ENCODE measurements at regions not wholly inside any gene's neighbourhood (a gene's known extent, or its start where the extent isn't known, plus 50 kb on each side); places are given as distances from the start of the nearest gene placed in this dataset.

- Histone ChIP-seq H3K4me1 (replicated peaks in 1 of 2; ENCODE audit: control insufficient read depth in 2 of 2, insufficient read depth in 2 of 2, low read length in 2 of 2) (no peaks in the 10 kb centered on the region), H3K79me2 (ENCODE audit: control insufficient read depth, insufficient read depth, low read length) (no peaks in the 10 kb centered on the region), H4K20me1 (replicated peaks; ENCODE audit: control insufficient read depth, insufficient read depth, low read length) (no peaks in the 10 kb centered on the region), H3K27ac (ENCODE audit: extremely low read depth, low read depth, low read length) (no peak overlapping the region), H2AFZ (ENCODE audit: low read depth, low read length) (no peak overlapping the region), H3K9me3 (replicated peaks; ENCODE audit: control insufficient read depth, insufficient read depth, low read depth, low read length) (no peaks in the 10 kb centered on the region), H3K36me3 (ENCODE audit: control insufficient read depth, insufficient read depth, low read length) (no peaks in the 10 kb centered on the region), H3K27me3 (ENCODE audit: control insufficient read depth in 2 of 2, insufficient read depth in 2 of 2, low read length in 2 of 2) (peaks cover 0 to 8% of the 10 kb centered on the region in 2 experiments; a peak in 1 of 5 replicates), H3K4me2 (ENCODE audit: insufficient read depth, low read length) (no peak overlapping the region), H3K9ac (ENCODE audit: insufficient read depth in 1 of 2, low read depth in 2 of 2, low read length in 2 of 2) (no peak overlapping the region; a peak in 1 of 4 replicates), H3K9me1 (ENCODE audit: control insufficient read depth, insufficient read depth, low read length) (no peaks in the 10 kb centered on the region), H3K4me3 (no peak overlapping the region)
- POLR2A ChIA-PET = interaction anchor here (0.7 kb wide), 1 partner anchor 11 kb away, joined by 3 read pairs; no protein-coding TSS in a partner anchor
- in situ Hi-C loops (cut with MboI) = no loop called here
- FAIRE-seq (no peak), DNase-seq (ENCODE audit: extremely low read depth in 1 of 4, low spot score in 3 of 4) (no peak), ATAC-seq (no peak)
- BruUV-seq (replicated peaks) = no TSS peak
- intact Hi-C loops (cut with micrococcal nuclease) = no loop called here
- 51% methylated on average over 5 of the region's 5 CpGs for WGBS (ENCODE audit: insufficient coverage, low coverage, missing lambda C conversion rate)
- CTCF ChIA-PET (ENCODE audit: low intra/inter-chr PET ratio) = no interaction called here
- no peak for TF ChIP-seq CHD1 (IDR thresholded peaks at IDR 0.05; ENCODE audit: low read length)
- TF ChIP-seq CEBPB (tag; IDR thresholded peaks at IDR 0.05) = no peak
- no peak for TF ChIP-seq ZNF408 (CRISPR knock-in tag; IDR thresholded peaks at IDR 0.05; ENCODE audit: low read depth)
- TF ChIP-seq RFX5 (IDR thresholded peaks at IDR 0.05; ENCODE audit: low read depth, low read length) = no peak
- TF ChIP-seq ZNF707 (CRISPR knock-in tag; conservative IDR thresholded peaks at IDR 0.05) = no peak
- no peak for TF ChIP-seq MXD1 (CRISPR knock-in tag; IDR thresholded peaks at IDR 0.05; ENCODE audit: borderline replicate concordance, poor library complexity, severe bottlenecking)
- no peak for TF ChIP-seq RCOR1 (IDR thresholded peaks at IDR 0.05; ENCODE audit: borderline replicate concordance in 1 of 2, low read depth in 2 of 2, low read length in 2 of 2)
- TF ChIP-seq BHLHE40 (IDR thresholded peaks at IDR 0.05; ENCODE audit: low read length) = no peak
- TF ChIP-seq NCOA6 (IDR thresholded peaks at IDR 0.05) = no peak
- TF ChIP-seq ZNF512 (tag; IDR thresholded peaks at IDR 0.05) = no peak
- TF ChIP-seq HES1 (IDR thresholded peaks at IDR 0.05; ENCODE audit: low read depth) = no peak
- no peak for TF ChIP-seq ZC3H8 (IDR thresholded peaks at IDR 0.05)
- TF ChIP-seq MAX (CRISPR knock-in tag; IDR thresholded peaks at IDR 0.05) = no peak
- no peak for TF ChIP-seq TGIF2 (CRISPR knock-in tag; IDR thresholded peaks at IDR 0.05)
- TF ChIP-seq MLLT1 (IDR thresholded peaks at IDR 0.05) = no peak
- TF ChIP-seq ZFP36 (IDR thresholded peaks at IDR 0.05; ENCODE audit: low read depth, low read length, partially characterized antibody) = no peak
- no peak for TF ChIP-seq CHD2 (IDR thresholded peaks at IDR 0.05; ENCODE audit: low read depth, low read length)
Observed at GRCh38 chr5:142412581-142412980, 87.8 kb upstream of the SPRY4 start.

Data from K562 (cell line).